ENCODE measurements at regions not wholly inside any gene's neighbourhood (a gene's known extent, or its start where the extent isn't known, plus 50 kb on each side); places are given as distances from the start of the nearest gene placed in this dataset.

- DNase-seq: no peak
- H3K27me3 Mint-ChIP-seq: peaks cover 11 to 35% of the 10 kb centered on the region in 2 donors
- H3K27ac Mint-ChIP-seq: no peak overlapping the region
- H3K4me1 Mint-ChIP-seq: no peaks in the 10 kb centered on the region
- no peaks in the 10 kb centered on the region for H3K36me3 Mint-ChIP-seq
- ATAC-seq (replicated peaks): no peak
- H3K9me3 Mint-ChIP-seq: no peaks in the 10 kb centered on the region
- H3K4me3 Mint-ChIP-seq: no peak overlapping the region
Measured at GRCh38 chr16:49930841-49931240, 74.9 kb upstream of the ZNF423 start.

GRCh38 chr16:49931266-49931665 is 75.4 kb upstream of the ZNF423 start:
- Mint-ChIP-seq H3K27ac (no peak overlapping the region), H3K4me1 (no peaks in the 10 kb centered on the region), H3K9me3 (no peaks in the 10 kb centered on the region), H3K27me3 (peaks cover 11 to 35% of the 10 kb centered on the region in 2 donors), H3K36me3 (no peaks in the 10 kb centered on the region), H3K4me3 (no peak overlapping the region)
- ATAC-seq (replicated peaks): no peak
- DNase-seq: no peak

- ATAC-seq (replicated peaks) (no peak), DNase-seq (no peak)
- H3K4me3 Mint-ChIP-seq: no peak overlapping the region
- H3K9me3 Mint-ChIP-seq: peaks cover 0 to 2% of the 10 kb centered on the region in 2 donors
- peaks cover 12 to 38% of the 10 kb centered on the region in 2 donors for H3K27me3 Mint-ChIP-seq
- no peak overlapping the region for H3K27ac Mint-ChIP-seq
- no peaks in the 10 kb centered on the region for H3K36me3 Mint-ChIP-seq
- H3K4me1 Mint-ChIP-seq: no peaks in the 10 kb centered on the region
Measured at GRCh38 chr16:49931916-49932315, 76.0 kb upstream of the ZNF423 start.

GRCh38 chr16:49932434-49932833 is 76.5 kb upstream of the ZNF423 start:
- H3K9me3 Mint-ChIP-seq: peaks cover 0 to 3% of the 10 kb centered on the region in 2 donors
- ATAC-seq (replicated peaks): no peak
- no peak overlapping the region for H3K27ac Mint-ChIP-seq

GRCh38 chr16:49932946-49933345 is 77.0 kb upstream of the ZNF423 start:
- Mint-ChIP-seq H3K9me3 (peaks cover under 1 to 3% of the 10 kb centered on the region in 2 donors), H3K4me3 (no peak overlapping the region), H3K27me3 (peaks cover 16 to 48% of the 10 kb centered on the region in 2 donors), H3K4me1 (no peaks in the 10 kb centered on the region), H3K36me3 (no peaks in the 10 kb centered on the region), H3K27ac (no peak overlapping the region)
- ATAC-seq (replicated peaks) (no peak), DNase-seq (no peak)

More at GRCh38 chr16:49932434-49932833, 76.5 kb upstream of the ZNF423 start:
- Mint-ChIP-seq H3K27me3 (peaks cover 15 to 43% of the 10 kb centered on the region in 2 donors), H3K4me3 (no peak overlapping the region), H3K4me1 (no peaks in the 10 kb centered on the region), H3K36me3 (no peaks in the 10 kb centered on the region)
- no peak for DNase-seq

GRCh38 chr16:49936791-49937190 is 80.9 kb upstream of the ZNF423 start:
- Mint-ChIP-seq H3K9me3 (peaks cover 5 to 8% of the 10 kb centered on the region in 2 donors), H3K27ac (no peak overlapping the region), H3K4me1 (peaks cover 0 to under 1% of the 10 kb centered on the region in 2 donors), H3K36me3 (peaks cover 0 to 2% of the 10 kb centered on the region in 2 donors), H3K4me3 (no peak overlapping the region), H3K27me3 (peaks cover 17 to 41% of the 10 kb centered on the region in 2 donors)
- DNase-seq (no peak), ATAC-seq (replicated peaks) (no peak)

- DNase-seq (no peak), ATAC-seq (replicated peaks) (no peak)
- Mint-ChIP-seq H3K9me3 (peaks cover 5 to 10% of the 10 kb centered on the region in 2 donors), H3K4me1 (peaks cover 0 to 6% of the 10 kb centered on the region in 2 donors), H3K27ac (no peak overlapping the region), H3K4me3 (no peak overlapping the region), H3K36me3 (peaks cover 0 to 2% of the 10 kb centered on the region in 2 donors), H3K27me3 (peaks cover 17 to 44% of the 10 kb centered on the region in 2 donors)
Measured at GRCh38 chr16:49937886-49938285, 82.0 kb upstream of the ZNF423 start.

- Mint-ChIP-seq H3K9me3 (peaks cover 5 to 10% of the 10 kb centered on the region in 2 donors), H3K36me3 (peaks cover 0 to 2% of the 10 kb centered on the region in 2 donors), H3K27ac (no peak overlapping the region), H3K4me1 (peaks cover 0 to 6% of the 10 kb centered on the region in 2 donors), H3K27me3 (peaks cover 15 to 39% of the 10 kb centered on the region in 2 donors), H3K4me3 (no peak overlapping the region)
- ATAC-seq (replicated peaks) (no peak), DNase-seq (no peak)
Measured at GRCh38 chr16:49939495-49939894, 83.6 kb upstream of the ZNF423 start.

- H3K4me1 Mint-ChIP-seq: peaks cover 0 to 6% of the 10 kb centered on the region in 2 donors
- ATAC-seq (replicated peaks): no peak
- no peak overlapping the region for H3K27ac Mint-ChIP-seq
- H3K36me3 Mint-ChIP-seq: peaks cover 0 to 2% of the 10 kb centered on the region in 2 donors
- DNase-seq: no peak
- peaks cover 5 to 10% of the 10 kb centered on the region in 2 donors for H3K9me3 Mint-ChIP-seq
- H3K27me3 Mint-ChIP-seq: peaks cover 13 to 37% of the 10 kb centered on the region in 2 donors
- no peak overlapping the region for H3K4me3 Mint-ChIP-seq
Measured at GRCh38 chr16:49940464-49941224, 84.4 kb upstream of the CNEP1R1 start.

- Mint-ChIP-seq H3K9me3 (peaks cover 0 to 2% of the 10 kb centered on the region in 2 donors), H3K4me1 (peaks cover 0 to 6% of the 10 kb centered on the region in 2 donors), H3K27me3 (peaks cover 8 to 29% of the 10 kb centered on the region in 2 donors), H3K36me3 (no peaks in the 10 kb centered on the region), H3K27ac (no peak overlapping the region), H3K4me3 (no peak overlapping the region)
- ATAC-seq (replicated peaks): no peak
- DNase-seq: no peak
Measured at GRCh38 chr16:49944221-49944620, 80.8 kb upstream of the CNEP1R1 start.

- Mint-ChIP-seq H3K9me3 (no peaks in the 10 kb centered on the region), H3K4me3 (no peak overlapping the region), H3K27me3 (peaks cover 5 to 13% of the 10 kb centered on the region in 2 donors), H3K27ac (no peak overlapping the region), H3K36me3 (no peaks in the 10 kb centered on the region), H3K4me1 (no peaks in the 10 kb centered on the region)
- DNase-seq: no peak
- no peak for ATAC-seq (replicated peaks)
Measured at GRCh38 chr16:49947907-49948678, 76.9 kb upstream of the CNEP1R1 start.

- Mint-ChIP-seq H3K4me3 (no peak overlapping the region), H3K36me3 (no peaks in the 10 kb centered on the region), H3K27ac (no peak overlapping the region), H3K9me3 (no peaks in the 10 kb centered on the region), H3K4me1 (peaks cover 0 to 1% of the 10 kb centered on the region in 2 donors), H3K27me3 (peaks cover 5 to 14% of the 10 kb centered on the region in 2 donors)
- no peak for DNase-seq
- no peak for ATAC-seq (replicated peaks)
Measured at GRCh38 chr16:49951574-49952195, 73.3 kb upstream of the CNEP1R1 start.

GRCh38 chr16:49952386-49952785 is 72.6 kb upstream of the CNEP1R1 start:
- peaks cover 9 to 19% of the 10 kb centered on the region in 2 donors for H3K27me3 Mint-ChIP-seq
- peaks cover 0 to 1% of the 10 kb centered on the region in 2 donors for H3K4me1 Mint-ChIP-seq
- no peak for ATAC-seq (replicated peaks)
- no peak overlapping the region for H3K27ac Mint-ChIP-seq
- no peak for DNase-seq
- H3K4me3 Mint-ChIP-seq: no peak overlapping the region
- no peaks in the 10 kb centered on the region for H3K9me3 Mint-ChIP-seq
- H3K36me3 Mint-ChIP-seq: no peaks in the 10 kb centered on the region

- no peaks in the 10 kb centered on the region for H3K36me3 Mint-ChIP-seq
- DNase-seq: no peak
- H3K27me3 Mint-ChIP-seq: peaks cover 8 to 16% of the 10 kb centered on the region in 2 donors
- peaks cover 0 to 1% of the 10 kb centered on the region in 2 donors for H3K4me1 Mint-ChIP-seq
- no peak for ATAC-seq (replicated peaks)
- H3K27ac Mint-ChIP-seq: no peak overlapping the region
- no peak overlapping the region for H3K4me3 Mint-ChIP-seq
- H3K9me3 Mint-ChIP-seq: no peaks in the 10 kb centered on the region
Measured at GRCh38 chr16:49953090-49953489, 71.9 kb upstream of the CNEP1R1 start.

Data from stimulated activated naive B cell treated with anti-CD40 and anti-IgM and Interleukin-4, amounts not matched to agents 10 μg/mL and 1 μg/mL and 100 μg/mL, for 72 hours (primary cell).